ENCODE measurements at regions not wholly inside any gene's neighbourhood (a gene's known extent, or its start where the extent isn't known, plus 50 kb on each side); places are given as distances from the start of the nearest gene placed in this dataset.

GRCh38 chr14:22489957-22490950 lies 98.8 kb downstream of the DAD1 start:
- no peak for FAIRE-seq

More at GRCh38 chr14:22489957-22490950, 98.8 kb downstream of the DAD1 start:
- DNase-seq (ENCODE audit: low read depth in 1 of 2, low spot score in 2 of 2) = no peak
- no peak overlapping the region for H3K23ac ChIP-seq (ENCODE audit: insufficient read length)
- no peaks in the 10 kb centered on the region for H3K27me3 ChIP-seq (replicated peaks in 1 of 4; ENCODE audit: control insufficient read depth in 3 of 4, extremely low read depth in 1 of 4, insufficient read depth in 3 of 4, low read length in 3 of 4)
- H2AFZ ChIP-seq (ENCODE audit: low read length) = no peak overlapping the region
- H4K91ac ChIP-seq (replicated peaks; ENCODE audit: insufficient read length, low read length) = no peak overlapping the region
- H4K5ac ChIP-seq (ENCODE audit: insufficient read length, low read depth, low read length) = no peak overlapping the region
- no peak overlapping the region for H2BK5ac ChIP-seq (ENCODE audit: low read depth, low read length)
- ChIA-PET POLR2A (ENCODE audit: partially characterized antibody) (no interaction called here), CTCF (ENCODE audit: partially characterized antibody) (interaction anchor here (0.7 to 3.3 kb wide), 4 partner anchors 18 to 171 kb away, joined by 3 to 13 read pairs (median 4); no protein-coding TSS in a partner anchor)
- H2AK5ac ChIP-seq (ENCODE audit: low read depth, low read length) = no peak overlapping the region
- no peak overlapping the region for H2BK20ac ChIP-seq (ENCODE audit: low read length)
- peaks cover 0 to 7% (median 0%) of the 10 kb centered on the region in 4 experiments; a peak in 1 of 7 replicates for H3K4me1 ChIP-seq (replicated peaks in 1 of 4; ENCODE audit: control insufficient read depth in 3 of 4, insufficient read depth in 4 of 4, low read length in 3 of 4)
- no peak overlapping the region for H2BK120ac ChIP-seq (replicated peaks; ENCODE audit: low read depth, low read length)
- no peak overlapping the region for H3K9ac ChIP-seq (replicated peaks in 1 of 4; ENCODE audit: extremely low read depth in 1 of 4, low read depth in 3 of 4, low read length in 3 of 4)
- no peak overlapping the region for H4K8ac ChIP-seq (ENCODE audit: extremely low read depth, insufficient read depth, low read length)
- H3K79me1 ChIP-seq (ENCODE audit: low read depth, low read length) = no peaks in the 10 kb centered on the region
- H3K23me2 ChIP-seq (ENCODE audit: low read depth, low read length) = no peaks in the 10 kb centered on the region; the same call in 1 of the 2 replicates
- no peak overlapping the region for H2BK15ac ChIP-seq (ENCODE audit: low read length)
- H3K18ac ChIP-seq (ENCODE audit: extremely low read depth, low read length) = no peak overlapping the region; the same call in 1 of the 2 replicates
- H3K9me3 ChIP-seq (ENCODE audit: insufficient read depth in 2 of 2, low read depth in 1 of 2, low read length in 1 of 2) = no peaks in the 10 kb centered on the region
- no peaks in the 10 kb centered on the region for H4K20me1 ChIP-seq (replicated peaks in 1 of 2; ENCODE audit: control insufficient read depth in 1 of 2, insufficient read depth in 2 of 2, low read length in 2 of 2)
- WGBS, 2 experiments (ENCODE audit: extremely low coverage in 1 of 2, insufficient coverage in 1 of 2, insufficient read length in 1 of 2, insufficient replicate concordance in 2 of 2, low coverage in 1 of 2, low lambda C conversion rate in 2 of 2, missing lambda C conversion rate in 1 of 2) = 82% methylated on average over 9 of the region's 9 CpGs; no CpG with 5 or more reads in 1 of the 2 experiments
- no peak overlapping the region for H3K4ac ChIP-seq (replicated peaks; ENCODE audit: insufficient read length, low read depth, low read length)
- no peak overlapping the region for H3K56ac ChIP-seq (replicated peaks; ENCODE audit: insufficient read length, low read depth, low read length)
- no peak overlapping the region for H3K4me3 ChIP-seq (ENCODE audit: extremely low read depth in 1 of 4, insufficient read depth in 2 of 4, low read depth in 3 of 4, low read length in 4 of 4)
- H3K79me2 ChIP-seq (ENCODE audit: control insufficient read depth in 1 of 2, insufficient read depth in 2 of 2, low read length in 2 of 2) = no peaks in the 10 kb centered on the region
- no peaks in the 10 kb centered on the region for H3K36me3 ChIP-seq (ENCODE audit: control insufficient read depth in 2 of 4, insufficient read depth in 4 of 4, low read length in 3 of 4)
- H2BK12ac ChIP-seq (ENCODE audit: low read depth, low read length) = no peak overlapping the region
- no peak overlapping the region for H3K14ac ChIP-seq (ENCODE audit: insufficient read length)
- TF ChIP-seq BRCA1 (IDR thresholded peaks at IDR 0.05; ENCODE audit: low read depth, low read length) = no peak
- TF ChIP-seq POLR2AphosphoS5 (IDR thresholded peaks at IDR 0.05; ENCODE audit: low read depth, low read length) = no peak
- TF ChIP-seq EZH2 (IDR thresholded peaks at IDR 0.05; ENCODE audit: low read depth, low read length, severe bottlenecking) = no peak
- no peak for TF ChIP-seq TBP (IDR thresholded peaks at IDR 0.05; ENCODE audit: low read depth, low read length)
- no peak for TF ChIP-seq FOSL1 (IDR thresholded peaks at IDR 0.05; ENCODE audit: insufficient read depth, low read depth, low read length)
- no peak for TF ChIP-seq E2F6 (IDR thresholded peaks at IDR 0.05)
- TF ChIP-seq RXRA (IDR thresholded peaks at IDR 0.05; ENCODE audit: insufficient read depth, low read depth, low read length) = no peak
- no peak for TF ChIP-seq CREB1 (IDR thresholded peaks at IDR 0.05)
- H3K27ac ChIP-seq (ENCODE audit: low read depth, low read length) = no peak overlapping the region
- H3K4me2 ChIP-seq (ENCODE audit: insufficient read depth in 1 of 2, low read depth in 2 of 2, low read length in 2 of 2) = no peak overlapping the region
